Fibroblast of lung (primary cell): ENCODE measurements at regions not wholly inside any gene's neighbourhood (a gene's known extent, or its start where the extent isn't known, plus 50 kb on each side); places are given as distances from the start of the nearest gene placed in this dataset.

ENCODE experiments used
- CTCF ChIP-seq, 2 donors: IDR thresholded peaks in 1 of 2; conservative IDR thresholded peaks in 1 of 2; 1 replicate in 1 of 2; 2 replicates in 1 of 2; pipeline ENCODE4 v1.5.1; 2011 to 2012; ENCODE audit warnings: low read length in 2 of 2, control low read depth in 1 of 2, inconsistent platforms in 1 of 2, low read depth in 1 of 2, mild to moderate bottlenecking in 1 of 2
- EZH2 ChIP-seq: IDR thresholded peaks from 2 replicates; pipeline ENCODE4 v1.5.1; 2012; ENCODE audit warnings: low read length, control low read depth, mild to moderate bottlenecking; ENCODE audit errors: missing control alignments

DNA sequence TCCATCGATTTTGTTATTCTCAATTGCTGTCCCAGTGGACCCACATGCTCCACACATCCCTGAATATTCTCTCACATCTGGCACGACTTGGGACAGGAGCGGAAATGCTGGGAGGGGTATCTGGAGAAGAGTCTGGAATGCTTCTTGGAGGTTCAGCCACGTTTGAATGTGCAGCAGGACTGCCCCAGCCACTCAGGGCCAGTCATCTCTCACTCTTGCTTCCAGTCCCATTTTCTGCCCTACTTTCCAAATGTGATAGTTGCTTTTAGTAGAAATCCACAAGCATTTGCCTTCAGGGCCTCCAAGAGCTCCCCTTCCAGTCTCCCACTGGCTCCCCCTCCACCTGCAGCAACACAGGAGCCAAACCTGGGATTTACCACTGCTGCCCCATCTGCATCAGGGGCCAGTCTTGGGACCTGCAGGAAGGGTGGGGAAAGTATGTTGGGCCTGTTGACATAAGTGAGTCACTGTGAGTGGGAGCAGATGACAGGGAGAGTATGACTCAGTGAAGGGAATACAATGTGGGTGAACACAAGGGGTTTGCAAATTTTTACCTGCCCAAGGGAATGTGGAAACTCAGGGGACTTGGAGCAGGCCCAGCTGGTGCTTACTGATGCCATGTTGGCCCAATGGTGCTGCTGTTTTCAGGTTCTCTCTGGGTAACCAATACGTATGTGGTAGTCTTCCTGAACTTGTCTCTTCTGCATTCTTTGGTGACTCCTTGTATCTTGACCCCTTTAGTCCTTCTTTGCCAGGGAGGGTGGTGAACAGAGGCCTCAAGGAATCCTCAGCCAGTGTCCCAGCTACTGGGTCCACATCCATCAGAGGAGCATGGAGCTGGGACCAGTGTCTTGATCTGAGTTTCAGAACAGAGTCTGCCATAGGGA lies 78.8 kb upstream of the CRHR1 start:
- TF ChIP-seq CTCF (conservative IDR thresholded peaks at IDR 0.05 in 1 of 2, IDR thresholded peaks at IDR 0.05 in 1 of 2; ENCODE audit: low read depth in 1 of 2, low read length in 2 of 2) (no peak), EZH2 (no peak)
